ENCODE measurements at regions not wholly inside any gene's neighbourhood (a gene's known extent, or its start where the extent isn't known, plus 50 kb on each side); places are given as distances from the start of the nearest gene placed in this dataset.

GRCh38 chr13:69280399-69280798, 827.2 kb upstream of the ATXN8OS start:
- H3K4me2 ChIP-seq (ENCODE audit: low read length): no peak overlapping the region
- no peaks in the 10 kb centered on the region for H3K4me1 ChIP-seq (ENCODE audit: control insufficient read depth, low read length)
- H4K20me1 ChIP-seq (ENCODE audit: control insufficient read depth, insufficient read depth, low read depth, low read length): no peaks in the 10 kb centered on the region
- H3K4me3 ChIP-seq (ENCODE audit: low read length): no peak overlapping the region
- H3K27ac ChIP-seq (ENCODE audit: low read depth, low read length): no peak overlapping the region
- no peaks in the 10 kb centered on the region for H3K36me3 ChIP-seq (ENCODE audit: control insufficient read depth, low read length)
- TF ChIP-seq CTCF (IDR thresholded peaks at IDR 0.05; ENCODE audit: low read depth, low read length, poor library complexity, severe bottlenecking): no peak
- TF ChIP-seq EZH2phosphoT487 (IDR thresholded peaks at IDR 0.05; ENCODE audit: borderline replicate concordance, low read length): no peak
- no peaks in the 10 kb centered on the region for H3K9me2 ChIP-seq (replicated peaks; ENCODE audit: control insufficient read depth, low read length)
- H3K27me3 ChIP-seq (ENCODE audit: control insufficient read depth, low read length): no peaks in the 10 kb centered on the region
- H3F3A ChIP-seq (ENCODE audit: control insufficient read depth, insufficient read depth): no peaks in the 10 kb centered on the region
- H3K79me2 ChIP-seq (ENCODE audit: control insufficient read depth, low read length): no peaks in the 10 kb centered on the region
- H3K9me3 ChIP-seq (ENCODE audit: control insufficient read depth, insufficient read depth, low read length): no peaks in the 10 kb centered on the region

GRCh38 chr13:69279213-69279612, 828.4 kb upstream of the ATXN8OS start:
- Histone ChIP-seq H3K36me3 (ENCODE audit: control insufficient read depth, low read length) (no peaks in the 10 kb centered on the region), H3K4me1 (ENCODE audit: control insufficient read depth, low read length) (no peaks in the 10 kb centered on the region), H3F3A (ENCODE audit: control insufficient read depth, insufficient read depth) (no peaks in the 10 kb centered on the region), H4K20me1 (ENCODE audit: control insufficient read depth, insufficient read depth, low read depth, low read length) (no peaks in the 10 kb centered on the region), H3K4me2 (ENCODE audit: low read length) (no peak overlapping the region), H3K27ac (ENCODE audit: low read depth, low read length) (no peak overlapping the region), H3K4me3 (ENCODE audit: low read length) (no peak overlapping the region), H3K9me3 (ENCODE audit: control insufficient read depth, insufficient read depth, low read length) (no peaks in the 10 kb centered on the region), H3K27me3 (ENCODE audit: control insufficient read depth, low read length) (no peaks in the 10 kb centered on the region), H3K9me2 (replicated peaks; ENCODE audit: control insufficient read depth, low read length) (no peaks in the 10 kb centered on the region), H3K79me2 (ENCODE audit: control insufficient read depth, low read length) (no peaks in the 10 kb centered on the region)
- TF ChIP-seq CTCF (IDR thresholded peaks at IDR 0.05; ENCODE audit: low read depth, low read length, poor library complexity, severe bottlenecking) (no peak), EZH2phosphoT487 (IDR thresholded peaks at IDR 0.05; ENCODE audit: borderline replicate concordance, low read length) (no peak)

- no peak overlapping the region for H3K4me2 ChIP-seq (ENCODE audit: low read length)
Measured at GRCh38 chr13:69274231-69274630, 833.4 kb upstream of the ATXN8OS start.

More at GRCh38 chr13:69274231-69274630, 833.4 kb upstream of the ATXN8OS start:
- Histone ChIP-seq H3F3A (ENCODE audit: control insufficient read depth, insufficient read depth) (no peaks in the 10 kb centered on the region), H3K4me3 (ENCODE audit: low read length) (no peak overlapping the region), H3K36me3 (ENCODE audit: control insufficient read depth, low read length) (no peaks in the 10 kb centered on the region), H3K27me3 (ENCODE audit: control insufficient read depth, low read length) (no peaks in the 10 kb centered on the region), H3K9me3 (ENCODE audit: control insufficient read depth, insufficient read depth, low read length) (no peaks in the 10 kb centered on the region), H3K27ac (ENCODE audit: low read depth, low read length) (no peak overlapping the region), H3K9me2 (replicated peaks; ENCODE audit: control insufficient read depth, low read length) (no peaks in the 10 kb centered on the region), H3K4me1 (ENCODE audit: control insufficient read depth, low read length) (no peaks in the 10 kb centered on the region), H4K20me1 (ENCODE audit: control insufficient read depth, insufficient read depth, low read depth, low read length) (no peaks in the 10 kb centered on the region), H3K79me2 (ENCODE audit: control insufficient read depth, low read length) (no peaks in the 10 kb centered on the region)
- no peak for TF ChIP-seq EZH2phosphoT487 (IDR thresholded peaks at IDR 0.05; ENCODE audit: borderline replicate concordance, low read length)
- TF ChIP-seq CTCF (IDR thresholded peaks at IDR 0.05; ENCODE audit: low read depth, low read length, poor library complexity, severe bottlenecking): no peak

Data from DOHH2 (cell line).